ENCODE measurements at regions not wholly inside any gene's neighbourhood (a gene's known extent, or its start where the extent isn't known, plus 50 kb on each side); places are given as distances from the start of the nearest gene placed in this dataset.
A peak's percentile ranks its signal among the peaks of the same experiment; 100 is the strongest.
"Not testable (repeated sequence)": the region's sequence is repeated elsewhere in the genome, so short reads cannot be mapped to it uniquely, and the experiment has no call there.

DNA sequence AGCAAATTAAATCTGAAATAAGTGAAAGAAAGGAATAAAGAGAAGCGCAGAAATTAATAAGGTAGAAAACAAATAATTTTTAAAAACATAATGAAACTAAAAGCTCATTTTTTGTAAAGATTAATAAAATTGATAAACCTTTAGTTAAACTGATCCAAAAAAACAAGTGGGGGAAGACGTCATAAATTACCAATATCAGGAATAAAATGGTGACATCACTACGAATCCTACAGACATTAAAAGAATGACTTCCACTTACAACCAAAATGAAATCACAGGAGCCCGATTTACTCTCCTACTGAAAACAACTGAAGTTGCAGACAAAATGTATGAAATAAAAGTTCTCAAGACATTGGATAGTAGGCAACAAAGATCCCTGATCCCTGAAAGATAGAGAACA lies 68.1 kb upstream of the IFFO2 start:
- H3K27ac Mint-ChIP-seq (ENCODE audit: low read depth) = no peak overlapping the region
- DNase-seq (ENCODE audit: low spot score in 2 of 2) (no peak), ATAC-seq (replicated peaks; ENCODE audit: extremely low read depth, poor library complexity, severe bottlenecking) (no peak)
- H3K36me3 Mint-ChIP-seq (ENCODE audit: insufficient read depth) = no peaks in the 10 kb centered on the region
- H3K4me3 Mint-ChIP-seq = no peak overlapping the region
- no peaks in the 10 kb centered on the region for H3K9me3 Mint-ChIP-seq
- no peaks in the 10 kb centered on the region for H3K4me1 Mint-ChIP-seq
- H3K27me3 Mint-ChIP-seq = peaks cover 55% of the 10 kb centered on the region

DNA sequence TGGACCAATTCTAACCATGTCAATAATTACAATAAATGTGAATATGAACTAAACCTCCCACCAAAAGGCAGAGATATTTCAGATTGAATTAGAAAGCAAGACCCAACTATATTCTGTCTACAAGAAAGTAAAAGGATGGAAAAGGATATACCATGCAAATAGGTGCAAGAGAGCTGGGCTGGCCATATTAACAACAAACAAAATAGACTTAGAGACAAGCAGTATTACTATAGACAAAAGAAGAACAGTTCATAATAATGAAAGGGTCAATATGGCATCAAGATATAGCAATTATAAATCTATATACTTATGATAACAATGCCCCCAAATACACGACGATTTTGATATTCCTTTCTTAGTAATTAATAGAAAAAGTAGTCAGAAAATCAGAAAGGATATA lies 67.3 kb upstream of the IFFO2 start:
- Mint-ChIP-seq H3K27me3 (peaks cover 59% of the 10 kb centered on the region), H3K4me1 (no peaks in the 10 kb centered on the region), H3K27ac (ENCODE audit: low read depth) (no peak overlapping the region), H3K9me3 (no peaks in the 10 kb centered on the region), H3K36me3 (ENCODE audit: insufficient read depth) (no peaks in the 10 kb centered on the region), H3K4me3 (no peak overlapping the region)
- ATAC-seq (replicated peaks; ENCODE audit: extremely low read depth, poor library complexity, severe bottlenecking) = no peak
- DNase-seq (ENCODE audit: low spot score in 2 of 2) = no peak

DNA sequence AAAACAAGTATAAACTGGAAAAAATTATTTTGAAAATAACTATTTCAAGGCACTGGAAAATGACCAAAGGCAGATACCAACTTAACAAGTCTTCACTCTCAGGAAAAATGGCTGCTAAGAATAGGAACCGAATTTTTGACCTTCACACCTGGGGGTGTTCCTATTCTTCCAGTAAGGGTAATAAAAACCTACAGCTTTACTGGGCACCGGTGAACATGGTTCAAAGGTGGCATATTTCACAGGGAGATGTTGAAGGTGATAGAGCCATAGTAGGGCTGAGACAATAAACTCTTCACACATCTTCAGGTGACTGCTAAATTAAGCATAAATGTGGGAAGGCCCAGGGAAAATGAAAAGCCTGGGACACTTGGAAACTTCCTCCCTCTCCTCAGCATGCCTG lies 65.4 kb upstream of the IFFO2 start:
- DNase-seq (ENCODE audit: low spot score in 2 of 2) (no peak), ATAC-seq (replicated peaks; ENCODE audit: extremely low read depth, poor library complexity, severe bottlenecking) (no peak)
- H3K27ac Mint-ChIP-seq (ENCODE audit: low read depth) = no peak overlapping the region
- H3K27me3 Mint-ChIP-seq = peaks cover 59% of the 10 kb centered on the region
- no peak overlapping the region for H3K4me3 Mint-ChIP-seq
- no peaks in the 10 kb centered on the region for H3K36me3 Mint-ChIP-seq (ENCODE audit: insufficient read depth)
- H3K9me3 Mint-ChIP-seq = no peaks in the 10 kb centered on the region
- H3K4me1 Mint-ChIP-seq = no peaks in the 10 kb centered on the region

DNA sequence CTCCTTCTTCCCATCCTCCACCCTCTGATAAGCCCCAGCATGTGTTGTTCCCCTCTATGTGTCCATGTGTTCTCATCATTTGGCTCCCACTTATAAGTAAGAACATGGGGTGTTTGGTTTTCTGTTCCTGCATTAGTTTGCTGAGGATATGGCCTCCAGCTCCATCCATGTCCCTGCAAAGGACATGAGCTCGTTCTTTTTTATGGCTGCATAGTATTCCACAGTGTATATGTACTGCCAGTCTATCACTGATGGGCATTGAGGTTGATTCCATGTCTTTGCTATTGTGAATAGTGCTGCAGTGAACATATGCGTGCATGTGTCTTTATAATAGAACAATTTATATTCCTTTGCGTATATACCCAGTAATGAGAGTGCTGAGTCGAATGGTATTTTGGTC lies 62.8 kb upstream of the IFFO2 start:
- H3K27me3 Mint-ChIP-seq = peaks cover 45% of the 10 kb centered on the region
- H3K4me1 Mint-ChIP-seq; H3K36me3 Mint-ChIP-seq (ENCODE audit: insufficient read depth); H3K9me3 Mint-ChIP-seq; ATAC-seq (replicated peaks; ENCODE audit: extremely low read depth, poor library complexity, severe bottlenecking); DNase-seq (ENCODE audit: low spot score in 2 of 2); H3K27ac Mint-ChIP-seq (ENCODE audit: low read depth); H3K4me3 Mint-ChIP-seq: not testable (repeated sequence)

DNA sequence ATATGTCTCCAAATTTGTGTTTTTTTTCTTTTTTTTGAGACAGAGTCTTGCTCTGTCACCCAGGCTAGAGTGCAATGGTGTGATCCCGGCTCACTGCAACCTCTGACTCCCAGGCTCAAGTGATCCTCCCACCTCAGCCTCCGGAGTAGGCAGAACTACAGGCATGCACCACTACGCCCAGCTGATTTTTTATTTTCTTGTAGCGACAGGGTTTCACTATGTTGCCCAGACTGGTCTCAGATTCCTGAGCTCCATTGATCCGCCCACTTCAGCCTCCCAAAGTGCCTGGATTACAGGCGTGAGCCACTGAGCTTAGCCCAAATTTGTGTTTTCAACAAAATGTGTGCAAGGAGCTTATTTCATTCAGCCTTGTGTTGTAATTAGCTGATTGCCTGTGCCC lies 59.0 kb upstream of the IFFO2 start:
- DNase-seq (ENCODE audit: low spot score in 2 of 2) (no peak), ATAC-seq (replicated peaks; ENCODE audit: extremely low read depth, poor library complexity, severe bottlenecking) (no peak)
- H3K27ac Mint-ChIP-seq (ENCODE audit: low read depth) = no peak overlapping the region
- H3K4me3 Mint-ChIP-seq = no peak overlapping the region
- H3K36me3 Mint-ChIP-seq (ENCODE audit: insufficient read depth) = no peaks in the 10 kb centered on the region
- peaks cover 13% of the 10 kb centered on the region for H3K27me3 Mint-ChIP-seq
- peaks cover 15% of the 10 kb centered on the region for H3K4me1 Mint-ChIP-seq
- no peaks in the 10 kb centered on the region for H3K9me3 Mint-ChIP-seq

DNA sequence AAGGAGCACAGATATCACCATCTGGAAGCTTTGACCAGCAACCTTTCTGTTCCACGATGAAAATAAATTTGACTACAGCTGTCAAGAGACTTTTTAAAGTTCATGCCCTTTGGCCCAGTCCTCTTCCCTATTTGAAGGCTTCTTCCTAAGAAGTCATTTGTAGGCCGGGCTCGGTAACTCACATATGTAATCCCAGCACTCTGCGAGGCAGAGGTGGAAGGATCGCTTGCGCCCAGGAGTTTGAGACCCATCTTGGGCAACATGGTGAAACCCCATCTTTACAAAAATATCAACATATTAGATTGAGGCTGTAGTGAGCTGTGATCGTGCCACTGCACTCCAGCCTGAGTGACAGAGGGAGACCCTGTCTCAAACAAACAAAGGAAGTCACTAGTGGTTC lies 58.3 kb upstream of the IFFO2 start:
- Mint-ChIP-seq H3K4me3 (no peak overlapping the region), H3K36me3 (ENCODE audit: insufficient read depth) (no peaks in the 10 kb centered on the region), H3K9me3 (no peaks in the 10 kb centered on the region), H3K27me3 (peaks cover 6% of the 10 kb centered on the region), H3K27ac (ENCODE audit: low read depth) (no peak overlapping the region), H3K4me1 (peaks cover 23% of the 10 kb centered on the region)
- DNase-seq (ENCODE audit: low spot score in 2 of 2) = no peak
- no peak for ATAC-seq (replicated peaks; ENCODE audit: extremely low read depth, poor library complexity, severe bottlenecking)

DNA sequence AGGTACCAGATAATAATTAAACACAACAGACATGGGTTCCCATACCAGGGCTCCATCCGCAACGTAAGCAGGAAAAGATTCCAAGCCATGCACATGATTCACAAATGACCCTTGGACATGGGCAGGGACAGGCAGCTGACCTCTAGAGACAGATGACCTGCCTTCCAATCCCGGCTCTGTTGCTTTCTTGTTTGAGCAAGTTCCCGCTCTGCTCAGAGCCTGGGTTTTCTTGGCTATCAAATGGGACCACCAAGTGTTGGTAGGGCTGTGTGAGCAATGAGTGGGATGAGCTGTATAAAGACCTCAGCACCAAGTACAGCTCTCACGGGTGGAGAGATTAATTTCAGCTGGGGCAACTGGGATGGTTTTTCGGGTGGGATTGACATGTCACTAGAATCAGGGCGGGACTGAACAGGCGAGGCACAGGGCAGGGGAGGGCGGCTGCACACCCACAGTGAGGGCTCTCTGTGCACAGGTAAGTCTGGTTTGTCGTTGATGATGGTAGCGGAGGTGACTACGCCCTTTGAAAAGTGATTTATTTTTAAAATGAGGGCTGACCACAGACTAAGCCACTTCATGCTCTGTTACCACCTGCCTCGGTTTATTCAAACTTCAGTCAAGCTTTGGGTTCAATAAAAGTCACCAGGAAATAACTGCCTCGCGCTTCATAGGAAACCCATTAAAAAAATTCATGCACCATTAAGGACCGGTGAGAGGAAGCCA lies 57.5 kb upstream of the IFFO2 start:
- H3K4me3 Mint-ChIP-seq = no peak overlapping the region
- no peak overlapping the region for H3K27ac Mint-ChIP-seq (ENCODE audit: low read depth)
- H3K9me3 Mint-ChIP-seq = no peaks in the 10 kb centered on the region
- ATAC-seq (replicated peaks; ENCODE audit: extremely low read depth, poor library complexity, severe bottlenecking) = no peak
- peaks cover 23% of the 10 kb centered on the region for H3K4me1 Mint-ChIP-seq
- DNase-seq (ENCODE audit: low spot score in 2 of 2) = no peak
- no peaks in the 10 kb centered on the region for H3K36me3 Mint-ChIP-seq (ENCODE audit: insufficient read depth)
- no peaks in the 10 kb centered on the region for H3K27me3 Mint-ChIP-seq

DNA sequence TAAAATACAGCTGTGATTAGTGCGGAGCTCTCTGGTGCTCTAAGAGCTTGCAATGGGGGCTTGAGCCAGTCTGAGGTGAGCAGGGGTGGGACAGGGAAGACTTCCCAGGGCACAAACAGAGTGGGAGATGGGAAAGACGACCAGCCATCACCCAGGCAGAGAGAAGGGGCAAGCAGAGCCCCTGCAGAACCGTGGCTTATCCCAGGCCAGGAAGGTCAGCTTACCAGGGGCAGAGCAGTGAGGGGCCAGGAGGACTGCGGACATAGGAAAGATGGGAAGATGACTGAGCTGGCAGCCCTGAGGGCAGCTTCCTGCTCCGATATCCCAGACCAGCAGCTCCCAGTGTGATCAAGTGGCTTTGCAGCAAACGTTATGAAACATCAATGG lies 55.4 kb upstream of the IFFO2 start:
- Mint-ChIP-seq H3K27me3 (peaks cover 3% of the 10 kb centered on the region), H3K4me1 (peaks cover 23% of the 10 kb centered on the region), H3K36me3 (ENCODE audit: insufficient read depth) (no peaks in the 10 kb centered on the region), H3K27ac (ENCODE audit: low read depth) (no peak overlapping the region), H3K9me3 (no peaks in the 10 kb centered on the region), H3K4me3 (no peak overlapping the region)
- DNase-seq (ENCODE audit: low spot score in 2 of 2) (no peak), ATAC-seq (replicated peaks; ENCODE audit: extremely low read depth, poor library complexity, severe bottlenecking) (no peak)

DNA sequence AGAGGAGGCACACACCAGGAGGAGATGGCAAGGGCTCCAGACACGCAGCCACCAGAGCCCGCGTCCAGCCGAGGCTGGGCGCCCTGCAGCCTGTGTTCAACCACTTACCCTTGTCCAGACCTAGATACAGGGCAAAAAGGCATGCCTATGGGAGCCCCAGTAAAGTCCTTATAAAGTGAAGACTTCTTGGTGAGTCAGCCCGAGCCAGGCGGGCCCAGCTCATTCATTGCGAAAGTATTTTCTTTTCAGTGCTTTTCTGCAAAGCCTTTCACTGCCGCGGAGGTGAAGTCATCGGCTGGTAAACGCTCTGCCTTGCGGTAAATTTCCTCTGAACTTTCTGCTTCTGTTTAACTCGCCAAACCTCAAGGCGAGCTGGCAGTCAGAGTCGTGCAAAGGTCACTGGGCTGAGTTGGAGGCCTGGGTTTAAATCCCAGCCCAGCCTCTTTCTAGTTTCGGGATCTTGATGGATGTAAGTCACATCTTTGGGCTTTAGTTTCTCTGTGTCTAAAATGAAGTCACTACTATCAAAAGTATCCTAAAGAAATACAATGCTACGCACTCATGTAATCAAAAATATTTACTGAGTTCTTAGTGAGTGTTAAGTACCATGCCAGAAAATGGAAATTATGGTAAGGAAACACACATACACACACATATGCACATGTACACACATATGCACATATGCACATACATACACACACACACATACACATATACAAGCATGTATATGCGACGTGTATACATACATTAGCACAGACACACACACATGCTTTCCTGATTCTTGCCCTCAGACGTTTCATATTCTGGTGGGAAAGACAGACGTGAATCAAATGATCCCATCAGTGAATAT lies 54.7 kb upstream of the IFFO2 start:
- ATAC-seq (replicated peaks; ENCODE audit: extremely low read depth, poor library complexity, severe bottlenecking) = peak; percentile 93
- H3K9me3 Mint-ChIP-seq = no peaks in the 10 kb centered on the region
- peak overlapping the region; percentile 67 for H3K4me3 Mint-ChIP-seq
- no peaks in the 10 kb centered on the region for H3K36me3 Mint-ChIP-seq (ENCODE audit: insufficient read depth)
- DNase-seq (ENCODE audit: low spot score in 2 of 2) = peak; percentile 30 to 33
- peak overlapping the region; percentile 70 for H3K27ac Mint-ChIP-seq (ENCODE audit: low read depth)
- H3K27me3 Mint-ChIP-seq = peaks cover 10% of the 10 kb centered on the region
- peaks cover 23% of the 10 kb centered on the region for H3K4me1 Mint-ChIP-seq

DNA sequence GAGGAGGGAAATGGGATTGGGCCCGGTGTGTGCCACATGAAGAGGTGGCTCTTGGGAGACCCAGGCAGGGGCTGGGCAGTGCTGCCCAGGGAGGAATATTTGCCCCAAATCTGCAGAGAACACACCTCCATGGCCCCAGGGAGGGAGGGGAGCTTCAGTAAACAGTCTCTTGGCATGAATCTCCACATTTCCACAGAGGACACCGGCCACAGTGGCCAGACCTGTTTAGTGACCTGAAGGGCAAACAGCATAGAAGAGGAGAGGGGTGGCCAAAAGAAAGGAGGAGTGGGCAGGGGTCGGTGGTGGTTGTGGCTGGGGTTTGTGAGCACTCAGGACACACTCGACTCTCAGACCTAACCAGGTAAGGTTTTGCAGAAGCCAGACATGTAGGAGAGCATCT lies 54.0 kb upstream of the IFFO2 start:
- DNase-seq (ENCODE audit: low spot score in 2 of 2) (no peak), ATAC-seq (replicated peaks; ENCODE audit: extremely low read depth, poor library complexity, severe bottlenecking) (no peak)
- peaks cover 23% of the 10 kb centered on the region for H3K4me1 Mint-ChIP-seq
- peak overlapping the region; percentile 67 for H3K4me3 Mint-ChIP-seq
- H3K9me3 Mint-ChIP-seq = no peaks in the 10 kb centered on the region
- peak overlapping the region; percentile 70 for H3K27ac Mint-ChIP-seq (ENCODE audit: low read depth)
- H3K27me3 Mint-ChIP-seq = peaks cover 16% of the 10 kb centered on the region
- H3K36me3 Mint-ChIP-seq (ENCODE audit: insufficient read depth) = no peaks in the 10 kb centered on the region

DNA sequence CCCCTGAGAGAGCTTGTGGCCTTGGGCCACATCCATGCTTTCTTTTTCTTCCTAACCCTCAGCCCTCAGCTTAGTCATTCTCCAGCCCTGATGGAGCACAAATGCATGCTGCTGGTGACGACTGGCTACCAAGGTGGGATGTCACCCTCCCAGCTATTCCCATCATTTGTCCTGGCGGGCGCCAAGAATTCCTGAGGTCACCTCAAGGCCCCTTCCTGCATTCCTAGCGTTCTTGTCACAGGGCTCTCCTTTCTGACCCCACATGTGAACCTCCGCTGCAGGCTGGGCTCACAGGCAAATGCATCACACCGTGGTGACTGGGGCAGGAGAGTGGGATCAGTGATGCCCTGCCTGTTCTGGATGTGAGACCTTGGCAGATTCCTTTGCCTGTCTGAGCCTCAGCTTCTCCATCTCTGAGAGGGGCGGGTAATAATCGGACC lies 53.4 kb upstream of the IFFO2 start:
- H3K36me3 Mint-ChIP-seq (ENCODE audit: insufficient read depth) = no peaks in the 10 kb centered on the region
- no peaks in the 10 kb centered on the region for H3K9me3 Mint-ChIP-seq
- H3K4me1 Mint-ChIP-seq = peaks cover 23% of the 10 kb centered on the region
- H3K27me3 Mint-ChIP-seq = peaks cover 16% of the 10 kb centered on the region
- H3K27ac Mint-ChIP-seq (ENCODE audit: low read depth) = peak overlapping the region; percentile 70
- H3K4me3 Mint-ChIP-seq = peak overlapping the region; percentile 67
- no peak for DNase-seq (ENCODE audit: low spot score in 2 of 2)
- ATAC-seq (replicated peaks; ENCODE audit: extremely low read depth, poor library complexity, severe bottlenecking) = no peak

DNA sequence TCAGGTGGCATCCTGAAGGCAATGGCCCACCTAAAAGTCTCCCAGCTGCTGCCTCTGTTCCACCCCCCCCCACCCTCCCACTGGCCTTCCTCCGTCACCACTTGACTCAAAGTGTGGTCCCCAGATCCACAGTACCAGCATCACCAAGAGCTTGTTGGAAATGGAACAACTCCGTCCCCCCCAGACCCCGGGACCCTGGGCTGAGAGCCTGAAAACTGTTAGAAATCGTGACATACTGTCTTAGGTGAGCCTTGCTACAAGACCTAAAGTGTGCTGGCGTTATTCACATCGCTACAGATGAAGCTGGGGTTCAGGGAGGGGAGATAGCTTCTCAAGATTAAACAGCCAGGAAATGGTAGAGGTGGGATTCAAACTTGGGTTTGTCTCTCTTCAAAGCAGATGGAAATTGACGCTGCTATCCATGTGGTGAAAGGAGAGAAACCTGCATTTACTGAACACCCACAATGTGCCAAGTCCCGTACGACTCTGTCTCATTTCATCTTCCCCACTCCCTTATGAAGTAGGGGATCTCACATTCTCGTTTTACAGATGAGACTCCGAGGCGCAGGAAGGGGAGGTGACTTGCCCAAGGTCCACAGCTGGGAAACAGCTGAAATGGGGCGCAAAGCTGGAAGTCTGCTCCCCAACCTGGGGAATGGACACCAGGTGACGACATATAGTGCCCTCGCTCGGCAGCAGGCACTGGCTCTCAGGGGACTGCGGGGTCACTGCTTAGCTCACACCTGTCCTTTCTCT lies 52.8 kb upstream of the IFFO2 start:
- H3K27ac Mint-ChIP-seq (ENCODE audit: low read depth) = no peak overlapping the region
- ATAC-seq (replicated peaks; ENCODE audit: extremely low read depth, poor library complexity, severe bottlenecking) (no peak), DNase-seq (ENCODE audit: low spot score in 2 of 2) (no peak)
- no peaks in the 10 kb centered on the region for H3K36me3 Mint-ChIP-seq (ENCODE audit: insufficient read depth)
- peaks cover 23% of the 10 kb centered on the region for H3K4me1 Mint-ChIP-seq
- H3K27me3 Mint-ChIP-seq = peaks cover 16% of the 10 kb centered on the region
- no peaks in the 10 kb centered on the region for H3K9me3 Mint-ChIP-seq
- H3K4me3 Mint-ChIP-seq = no peak overlapping the region
